DND-41 (cell line): ENCODE measurements at regions not wholly inside any gene's neighbourhood (a gene's known extent, or its start where the extent isn't known, plus 50 kb on each side); places are given as distances from the start of the nearest gene placed in this dataset.

Experiments used
- EZH2 ChIP-seq: IDR thresholded peaks from 3 replicates; pipeline ENCODE4 v1.6.1; 2012; ENCODE audit warnings: borderline replicate concordance, low read depth, mild to moderate bottlenecking, moderate library complexity, low read length, inconsistent platforms; ENCODE audit not compliant: severe bottlenecking
- TF ChIP-seq, protein P1 (sequence below): IDR thresholded peaks from 2 replicates; pipeline ENCODE4 v1.5.1; 2012; ENCODE audit warnings: borderline replicate concordance, low read length, moderate library complexity, mild to moderate bottlenecking; ENCODE audit not compliant: poor library complexity, severe bottlenecking; ENCODE audit errors: extremely low read depth

DNA sequence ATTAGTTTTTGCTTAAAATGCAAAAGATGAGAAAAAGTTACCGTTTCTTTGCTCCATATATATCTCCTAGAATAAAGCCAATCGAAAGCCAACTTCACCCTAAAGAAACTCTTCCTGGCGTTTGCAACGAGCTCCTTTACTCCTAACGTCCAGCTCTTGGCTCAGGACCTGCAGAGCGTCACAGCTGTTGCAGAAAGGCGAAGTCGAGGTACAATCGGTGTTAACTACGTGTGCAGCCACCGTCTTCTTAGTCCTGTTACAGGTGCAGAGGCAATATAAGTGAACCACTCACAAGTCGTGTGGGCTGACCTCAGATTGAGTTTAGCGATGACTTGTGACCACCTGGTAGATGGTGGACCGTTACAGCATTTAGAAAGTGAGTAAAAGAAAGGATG is 113.1 kb downstream of the TRIM27 start:
- TF ChIP-seq, protein P1, sequence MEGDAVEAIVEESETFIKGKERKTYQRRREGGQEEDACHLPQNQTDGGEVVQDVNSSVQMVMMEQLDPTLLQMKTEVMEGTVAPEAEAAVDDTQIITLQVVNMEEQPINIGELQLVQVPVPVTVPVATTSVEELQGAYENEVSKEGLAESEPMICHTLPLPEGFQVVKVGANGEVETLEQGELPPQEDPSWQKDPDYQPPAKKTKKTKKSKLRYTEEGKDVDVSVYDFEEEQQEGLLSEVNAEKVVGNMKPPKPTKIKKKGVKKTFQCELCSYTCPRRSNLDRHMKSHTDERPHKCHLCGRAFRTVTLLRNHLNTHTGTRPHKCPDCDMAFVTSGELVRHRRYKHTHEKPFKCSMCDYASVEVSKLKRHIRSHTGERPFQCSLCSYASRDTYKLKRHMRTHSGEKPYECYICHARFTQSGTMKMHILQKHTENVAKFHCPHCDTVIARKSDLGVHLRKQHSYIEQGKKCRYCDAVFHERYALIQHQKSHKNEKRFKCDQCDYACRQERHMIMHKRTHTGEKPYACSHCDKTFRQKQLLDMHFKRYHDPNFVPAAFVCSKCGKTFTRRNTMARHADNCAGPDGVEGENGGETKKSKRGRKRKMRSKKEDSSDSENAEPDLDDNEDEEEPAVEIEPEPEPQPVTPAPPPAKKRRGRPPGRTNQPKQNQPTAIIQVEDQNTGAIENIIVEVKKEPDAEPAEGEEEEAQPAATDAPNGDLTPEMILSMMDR, result no peak
- no peak for TF ChIP-seq EZH2
